GM18517 (cell line): ENCODE measurements at regions not wholly inside any gene's neighbourhood (a gene's known extent, or its start where the extent isn't known, plus 50 kb on each side); places are given as distances from the start of the nearest gene placed in this dataset.

ENCODE experiments used
- ATAC-seq: cut with Tn5 transposase; IDR thresholded peaks from one replicate; pipeline ENCODE4 v1.9.1; 2021; ENCODE audit warnings: mild to moderate bottlenecking, moderate library complexity; ENCODE audit not compliant: unreplicated experiment

- no peak for ATAC-seq
These were observed 121.7 kb upstream of the RAD23B start for GRCh38 chr9:107161338-107161737.

DNA sequence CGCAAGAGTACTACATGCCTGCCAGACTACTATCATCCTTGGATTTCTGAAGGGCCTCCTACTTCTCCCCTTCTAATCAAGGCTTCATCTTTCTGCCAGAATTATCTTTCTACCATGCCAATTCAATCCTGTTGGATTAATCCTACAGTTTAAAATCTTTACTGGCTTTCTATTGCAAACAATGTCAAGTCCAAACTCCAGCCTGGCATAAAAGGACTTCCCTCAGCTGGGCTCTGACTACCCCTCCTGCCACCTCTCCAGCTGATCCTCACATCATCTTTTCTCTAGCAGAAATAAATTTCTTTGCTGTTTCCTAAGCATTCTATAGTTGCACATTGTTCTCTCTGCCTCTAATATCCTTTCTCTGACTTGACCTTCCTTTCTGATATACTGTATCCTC is 119.7 kb upstream of the RAD23B start:
- no peak for ATAC-seq

DNA sequence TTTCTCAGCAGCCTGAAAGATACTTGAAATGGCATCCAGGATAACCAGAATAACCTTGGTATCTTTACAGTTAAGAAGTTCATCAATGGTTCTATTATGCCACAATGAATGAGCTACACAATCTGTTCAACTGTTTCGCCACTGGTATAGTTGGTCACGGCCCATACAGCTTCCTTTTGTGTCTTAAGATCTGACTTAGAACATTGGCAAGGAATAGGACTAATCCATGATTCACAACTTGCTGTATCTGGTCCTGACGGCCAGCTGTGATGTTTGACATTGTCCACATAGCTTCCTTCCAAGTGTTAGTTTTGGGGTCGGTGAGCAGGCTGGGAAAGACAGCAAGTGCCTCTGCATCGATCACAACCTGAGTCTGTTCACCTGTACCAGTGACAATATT is 113.3 kb upstream of the RAD23B start:
- no peak for ATAC-seq

DNA sequence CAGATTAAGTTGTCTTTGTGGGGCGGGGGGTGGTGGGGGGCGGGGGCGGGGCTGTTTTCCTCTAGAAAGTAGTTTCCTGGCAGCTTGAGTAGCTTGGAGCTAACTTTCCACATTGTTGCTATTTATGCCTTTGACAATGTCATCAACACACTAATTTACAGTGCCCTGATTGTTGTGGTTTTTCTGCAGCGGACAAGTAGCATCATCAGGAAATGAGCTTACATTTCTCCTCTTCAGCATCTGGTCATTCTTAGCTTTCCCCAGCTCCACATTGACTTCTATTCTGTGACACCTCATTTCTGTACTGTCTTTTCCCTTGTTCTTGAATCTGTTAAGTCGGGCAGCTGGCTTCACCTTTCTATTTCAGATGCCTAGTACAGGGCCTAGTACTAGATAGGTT is 112.3 kb upstream of the RAD23B start:
- ATAC-seq, result no peak

DNA sequence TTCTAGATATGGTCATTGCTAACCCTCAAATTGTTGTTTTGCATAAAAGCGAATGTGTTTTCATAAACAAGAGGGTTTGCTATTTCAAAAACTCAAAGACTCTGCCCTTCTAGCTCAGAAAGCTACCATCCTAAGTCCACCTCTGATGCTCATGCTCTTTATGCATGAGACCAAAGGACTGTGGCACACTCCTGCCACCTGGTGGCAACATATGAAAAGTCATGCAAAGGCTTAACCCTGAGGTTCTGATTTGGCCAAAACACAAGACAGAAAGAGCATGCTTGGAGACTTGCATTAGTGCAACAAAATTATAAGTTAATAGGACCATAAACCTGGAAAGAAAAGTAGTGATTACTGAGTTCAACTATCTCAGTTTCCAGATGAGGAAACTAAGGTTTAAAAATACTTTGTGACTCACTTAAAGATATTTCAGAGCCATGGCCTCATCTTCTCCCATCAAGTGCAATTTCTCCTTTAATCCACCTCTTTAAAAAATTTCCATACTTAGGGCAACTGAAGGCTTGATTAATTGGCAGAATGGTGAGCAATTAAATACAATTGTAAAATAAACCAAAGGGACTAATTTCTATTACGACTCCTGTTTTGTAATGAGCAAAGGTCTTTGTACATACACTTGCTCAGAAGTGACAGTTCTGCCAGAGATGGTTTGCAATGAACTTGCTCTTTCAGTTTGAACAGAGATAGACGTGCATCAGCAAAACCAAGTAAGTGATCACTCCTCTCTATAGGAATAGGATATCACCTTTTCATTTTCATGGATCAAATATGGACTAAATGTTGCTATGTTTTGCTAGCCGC is 110.7 kb upstream of the RAD23B start:
- peak; percentile 69 for ATAC-seq

DNA sequence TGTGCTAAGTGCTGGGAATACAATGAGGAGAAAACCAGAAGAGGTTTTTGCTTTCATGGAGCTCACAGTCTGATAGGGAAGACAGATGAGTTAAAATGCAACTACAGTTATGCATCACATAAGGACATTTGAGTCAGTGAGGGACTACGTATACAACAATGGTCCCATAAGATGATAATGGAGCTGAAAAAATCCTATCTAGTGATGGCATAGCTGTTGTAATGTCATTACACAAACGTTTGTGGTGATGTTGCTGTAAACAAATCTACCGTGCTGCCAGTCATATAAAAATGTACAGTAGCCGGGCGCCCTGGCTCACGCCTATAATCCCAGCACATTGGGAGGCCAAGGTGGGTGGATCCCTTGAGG is 110.1 kb upstream of the RAD23B start:
- ATAC-seq, result peak; percentile 61

DNA sequence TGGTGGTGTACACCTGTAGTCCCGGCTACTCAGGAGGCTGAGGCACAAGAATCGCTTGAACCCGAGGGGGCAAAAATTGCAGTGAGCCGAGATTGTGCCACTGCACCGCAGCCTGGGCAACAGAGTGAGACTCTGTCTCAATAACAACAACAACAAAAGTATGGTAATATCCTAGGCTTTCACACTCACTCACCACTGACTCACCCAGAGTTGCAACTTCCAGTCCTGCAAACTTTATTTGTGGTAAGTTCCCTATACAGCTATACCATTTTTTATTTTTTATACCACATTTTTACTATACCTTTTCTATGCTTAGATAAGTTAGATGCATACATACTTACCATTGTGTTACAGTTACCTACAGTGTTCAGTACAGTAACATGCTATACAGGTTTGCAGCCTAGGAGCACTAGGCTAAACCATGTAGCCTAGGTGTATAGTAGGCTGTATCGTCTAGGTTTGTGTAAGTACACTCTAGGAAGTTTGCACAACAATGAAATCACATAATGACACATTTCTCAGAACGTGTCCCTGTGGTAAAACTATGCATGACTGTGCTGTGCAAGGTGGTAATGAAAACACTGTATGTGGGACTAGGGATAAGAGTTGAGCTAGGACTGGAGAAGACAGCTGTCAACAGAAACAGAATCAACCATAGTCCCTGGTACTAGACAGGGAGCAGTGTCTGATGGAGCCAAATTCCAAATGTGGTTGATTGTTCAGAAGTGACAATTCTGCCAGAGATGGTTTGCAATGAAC is 109.5 kb upstream of the RAD23B start:
- ATAC-seq, result no peak

- ATAC-seq, result no peak
These were observed 108.6 kb upstream of the RAD23B start for GRCh38 chr9:107174441-107174840.

- no peak for ATAC-seq
These were observed 108.0 kb upstream of the RAD23B start for GRCh38 chr9:107175041-107175440.

GRCh38 chr9:107175816-107176435 is 107.2 kb upstream of the RAD23B start:
- ATAC-seq, result no peak

- no peak for ATAC-seq
These were observed 106.5 kb upstream of the RAD23B start for GRCh38 chr9:107176436-107177151.

DNA sequence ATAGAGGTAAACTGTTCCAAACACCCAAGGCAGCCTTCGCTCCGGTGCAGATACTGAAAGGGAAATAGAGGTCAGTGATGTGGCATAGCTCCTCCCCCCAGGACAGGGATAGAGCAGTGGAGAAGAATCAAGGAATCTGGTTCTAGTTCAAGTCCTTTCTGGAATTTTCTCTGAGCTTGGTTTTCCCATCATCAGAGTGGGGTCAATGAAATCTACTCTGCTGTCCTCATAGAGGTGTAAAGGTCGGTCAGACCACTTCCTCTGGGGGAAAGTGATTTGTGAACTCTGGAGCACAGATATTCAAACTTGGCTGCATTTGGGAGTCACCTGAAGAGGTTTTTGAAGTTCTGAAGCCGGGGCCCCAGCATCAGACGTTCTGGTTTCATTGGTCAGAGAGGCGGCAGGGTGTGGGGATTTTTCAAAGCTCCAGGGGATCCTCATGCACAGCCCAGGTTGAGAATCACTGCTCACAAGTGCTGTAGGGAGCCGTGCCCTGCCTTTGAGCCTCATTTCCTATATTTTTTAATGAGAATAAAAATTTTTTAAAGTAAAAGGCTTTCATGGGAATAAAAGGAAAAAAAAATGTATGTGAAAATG is 105.7 kb upstream of the RAD23B start:
- ATAC-seq, result no peak

DNA sequence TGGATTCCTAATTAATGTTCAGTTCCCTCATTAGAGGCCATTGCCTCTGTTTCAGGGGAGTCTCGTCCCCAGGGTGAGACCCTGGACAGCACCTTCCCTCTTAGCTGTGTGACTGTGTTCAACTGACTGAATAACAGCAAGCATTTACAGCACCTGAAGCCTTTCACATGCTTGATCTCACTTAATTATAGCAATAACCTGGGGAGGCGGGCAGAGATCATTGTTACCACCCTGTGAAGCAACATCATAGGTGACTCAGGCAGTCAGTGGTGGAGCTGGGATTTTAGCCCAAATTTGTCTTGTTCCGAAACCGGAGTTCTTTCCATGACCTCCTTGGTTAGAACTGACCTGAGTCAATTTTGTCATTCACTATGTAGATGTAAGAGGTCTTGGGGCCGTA is 105.2 kb upstream of the RAD23B start:
- ATAC-seq, result no peak

DNA sequence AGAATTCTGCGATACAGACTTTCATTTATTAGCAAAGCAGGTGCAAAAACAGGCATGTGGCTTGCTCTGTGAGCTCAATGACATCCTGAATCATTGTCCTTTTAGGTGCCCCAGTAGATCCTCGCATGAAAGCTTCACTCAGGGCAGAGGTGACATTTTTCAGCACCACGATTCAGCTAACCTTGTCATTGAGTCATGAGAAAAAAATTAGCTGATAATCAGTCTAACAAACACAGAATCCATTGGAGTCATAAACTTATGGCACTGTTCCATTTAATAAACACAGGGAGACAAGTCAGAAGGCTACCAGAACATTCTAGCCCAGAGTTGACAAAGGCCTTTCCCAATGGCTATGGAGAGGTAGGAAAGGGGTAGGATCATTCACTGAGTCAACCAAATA is 104.8 kb upstream of the RAD23B start:
- ATAC-seq, result no peak

- ATAC-seq, result no peak
These were observed 102.9 kb upstream of the RAD23B start for GRCh38 chr9:107180206-107180605.

GRCh38 chr9:107183176-107183575 is 99.9 kb upstream of the RAD23B start:
- no peak for ATAC-seq

DNA sequence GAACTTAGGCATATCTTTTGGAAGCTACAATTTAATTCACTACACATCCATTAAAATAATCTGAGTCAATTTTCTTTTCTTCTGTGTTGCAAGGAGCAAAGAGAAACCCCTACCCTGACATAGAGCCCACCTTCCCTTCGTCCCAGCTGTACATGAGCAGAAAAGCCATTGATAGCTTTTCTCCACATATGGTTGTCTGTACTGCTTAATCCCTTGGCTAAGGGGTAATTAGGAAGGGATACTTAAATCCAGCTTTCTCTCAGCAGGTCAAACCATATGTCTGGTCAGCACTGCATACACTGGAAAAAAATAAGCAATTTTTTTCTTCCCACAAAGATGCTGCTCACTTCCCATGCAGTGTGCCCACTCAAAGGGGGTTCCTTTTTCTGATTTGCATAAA is 94.7 kb upstream of the RAD23B start:
- no peak for ATAC-seq

GRCh38 chr9:107190061-107190935 is 92.8 kb upstream of the RAD23B start:
- no peak for ATAC-seq

- ATAC-seq, result no peak
These were observed 92.2 kb upstream of the RAD23B start for GRCh38 chr9:107190936-107191290.

- ATAC-seq, result no peak
These were observed 89.8 kb upstream of the RAD23B start for GRCh38 chr9:107193251-107193650.
